A549 (cell line): ENCODE measurements at regions not wholly inside any gene's neighbourhood (a gene's known extent, or its start where the extent isn't known, plus 50 kb on each side); places are given as distances from the start of the nearest gene placed in this dataset.

Experiments used
- ATAC-seq, 2 experiments: fragments of 200-7000 bp in 1 of 2; fragments of >200 bp in 1 of 2; cut with Nextera tagmentation in 1 of 2; cut with Tn5 transposase in 1 of 2; 3 replicates each; pipeline versions ENCODE4 v1.8.0 to v1.9.1; 2018 to 2020; ENCODE audit warnings: mild to moderate bottlenecking in 1 of 2, moderate library complexity in 1 of 2
- CTCF ChIA-PET: fragments of 300-600 bp; sonication (Branson Sonifier 250); formaldehyde crosslinking; extraction: SDS; loops from one replicate; lab custom pipeline; 2021; ENCODE audit warnings: antibody characterized with exemption, inconsistent platforms; lab: Yijun Ruan, JAX
- POLR2A ChIA-PET: fragments of 350-600 bp; formaldehyde crosslinking; extraction: SDS; loops from one replicate; lab custom pipeline; 2021; ENCODE audit warnings: antibody characterized with exemption, inconsistent platforms; lab: Yijun Ruan, JAX
- DNase-seq, 2 experiments: peaks; one replicate each; pipeline versions ENCODE4 v3.0.0 to v3.0.0-alpha.2; 2011 to 2016; ENCODE audit warnings: low read depth in 1 of 2, low spot score in 1 of 2
- FAIRE-seq: peaks from 2 replicates; lab custom pipeline; 2011; peaks lifted over from hg19 to GRCh38; lab: Jason Lieb, UNC
- H3K27ac ChIP-seq, 2 experiments: fragments of >200 bp; sonication (Bioruptor Twin); formaldehyde crosslinking; 3 replicates each; pipeline ENCODE4 v1.5.1; 2016 to 2017
- H3K4me1 ChIP-seq: fragments of >200 bp; sonication (Bioruptor Twin); formaldehyde crosslinking; 3 replicates; pipeline ENCODE4 v1.6.1; 2016
- H3K4me2 ChIP-seq: fragments of >200 bp; sonication (Bioruptor Twin); formaldehyde crosslinking; 3 replicates; pipeline ENCODE4 v1.6.1; 2016
- H3K4me3 ChIP-seq: fragments of >200 bp; sonication (Bioruptor Twin); formaldehyde crosslinking; 3 replicates; pipeline ENCODE4 v1.5.1; 2016
- H3K9me3 ChIP-seq: fragments of >200 bp; sonication (Bioruptor Twin); formaldehyde crosslinking; 3 replicates; pipeline ENCODE4 v1.6.1; 2016
- BCL3 ChIP-seq: fragments of >200 bp; sonication (Bioruptor Twin); formaldehyde crosslinking; IDR thresholded peaks from 3 replicates; pipeline ENCODE4 v1.6.1; 2016
- CBX2 ChIP-seq: fragments of 200-600 bp; sonication (generic); IDR thresholded peaks from 2 replicates; pipeline ENCODE4 v1.6.1; 2016; ENCODE audit warnings: low read depth, mild to moderate bottlenecking, borderline replicate concordance
- E2F6 ChIP-seq: IDR thresholded peaks from 2 replicates; pipeline ENCODE4 v1.6.1; 2012; ENCODE audit warnings: low read depth, borderline replicate concordance
- FOSB ChIP-seq: fragments of 250-450 bp; sonication (Bioruptor Pico); IDR thresholded peaks from 2 replicates; pipeline ENCODE4 v1.5.0; 2020; ENCODE audit warnings: mild to moderate bottlenecking, moderate library complexity
- HDAC2 ChIP-seq: fragments of 200-600 bp; sonication (generic); IDR thresholded peaks from 2 replicates; pipeline ENCODE4 v1.6.1; 2016
- HES2 ChIP-seq: fragments of >200 bp; sonication (Bioruptor Twin); formaldehyde crosslinking; IDR thresholded peaks from 2 replicates; pipeline ENCODE4 v1.6.1; 2016
- HEYL ChIP-seq: fragments of 250-450 bp; sonication (Bioruptor Pico); IDR thresholded peaks from 2 replicates; pipeline ENCODE4 v1.8.0; 2021; ENCODE audit warnings: mild to moderate bottlenecking, moderate library complexity
- HOXB13 ChIP-seq: fragments of 250-450 bp; sonication (Bioruptor Pico); IDR thresholded peaks from 2 replicates; pipeline ENCODE4 v1.5.0; 2020; ENCODE audit warnings: low read depth, mild to moderate bottlenecking, moderate library complexity
- HOXB5 ChIP-seq: fragments of 250-450 bp; sonication (Bioruptor Pico); IDR thresholded peaks from 2 replicates; pipeline ENCODE4 v1.5.0; 2020; ENCODE audit warnings: mild to moderate bottlenecking, moderate library complexity
- KDM5A ChIP-seq: fragments of 200-600 bp; sonication (generic); IDR thresholded peaks from 2 replicates; pipeline ENCODE4 v1.6.1; 2016; ENCODE audit warnings: antibody characterized with exemption, mild to moderate bottlenecking
- MAFK ChIP-seq: fragments of 450-650 bp; IDR thresholded peaks from 2 replicates; pipeline ENCODE4 v1.6.1; 2014; ENCODE audit not compliant: partially characterized antibody
- NFE2L2 ChIP-seq: fragments of 150-350 bp; conservative IDR thresholded peaks from 2 replicates; pipeline ENCODE4 v1.6.1; 2014; ENCODE audit warnings: low read length
- NR3C1 ChIP-seq: fragments of >200 bp; sonication (Bioruptor Twin); formaldehyde crosslinking; IDR thresholded peaks from 3 replicates; pipeline ENCODE4 v1.6.1; 2017
- POLR2A ChIP-seq: IDR thresholded peaks from 2 replicates; pipeline ENCODE4 v1.6.1; 2012; ENCODE audit warnings: mild to moderate bottlenecking, low read length
- RAD21 ChIP-seq, 2 experiments: fragments of >200 bp in 1 of 2; sonication (Bioruptor Twin) in 1 of 2; formaldehyde crosslinking in 1 of 2; IDR thresholded peaks in 1 of 2; conservative IDR thresholded peaks in 1 of 2; 2 replicates in 1 of 2; 3 replicates in 1 of 2; pipeline ENCODE4 v1.6.1; 2012 to 2018; ENCODE audit warnings: inconsistent platforms in 1 of 2
- RARB ChIP-seq: fragments of 250-450 bp; sonication (Bioruptor Pico); IDR thresholded peaks from 2 replicates; pipeline ENCODE4 v1.8.0; 2021; ENCODE audit warnings: mild to moderate bottlenecking, moderate library complexity
- WGBS: methylation state at CpG from one replicate; pipeline ENCODE4 v1.1.6; 2017; ENCODE audit errors: missing lambda C conversion rate; 5-methylcytosine and 5-hydroxymethylcytosine counted together
- TF ChIP-seq, protein P1 (sequence below): fragments of 250-450 bp; sonication (Bioruptor Pico); IDR thresholded peaks from 2 replicates; pipeline ENCODE4 v1.5.0; 2020; ENCODE audit warnings: low read depth, mild to moderate bottlenecking, moderate library complexity

GRCh38 chr14:97582022-97582421 is 784.8 kb downstream of the VRK1 start:
- CTCF ChIA-PET, result no interaction called here
- POLR2A ChIA-PET, result no interaction called here
- no peaks in the 10 kb centered on the region for H3K4me1 ChIP-seq
- TF ChIP-seq HOXB5, result no peak
- no peak for TF ChIP-seq E2F6
- no peak for TF ChIP-seq RAD21 (conservative IDR thresholded peaks at IDR 0.05 in 1 of 2, IDR thresholded peaks at IDR 0.05 in 1 of 2)
- no peak for TF ChIP-seq NFE2L2
- no peak for TF ChIP-seq HEYL
- no peak for TF ChIP-seq HES2
- TF ChIP-seq, all 56 proteins: peak for 0
- no peak overlapping the region for H3K27ac ChIP-seq
- WGBS, result 0% methylated on average over 1 of the region's 1 CpG
- ATAC-seq (no peak), DNase-seq (no peak), FAIRE-seq (no peak)
- no peak overlapping the region for H3K4me2 ChIP-seq
- no peaks in the 10 kb centered on the region for H3K9me3 ChIP-seq
- no peak overlapping the region for H3K4me3 ChIP-seq

DNA sequence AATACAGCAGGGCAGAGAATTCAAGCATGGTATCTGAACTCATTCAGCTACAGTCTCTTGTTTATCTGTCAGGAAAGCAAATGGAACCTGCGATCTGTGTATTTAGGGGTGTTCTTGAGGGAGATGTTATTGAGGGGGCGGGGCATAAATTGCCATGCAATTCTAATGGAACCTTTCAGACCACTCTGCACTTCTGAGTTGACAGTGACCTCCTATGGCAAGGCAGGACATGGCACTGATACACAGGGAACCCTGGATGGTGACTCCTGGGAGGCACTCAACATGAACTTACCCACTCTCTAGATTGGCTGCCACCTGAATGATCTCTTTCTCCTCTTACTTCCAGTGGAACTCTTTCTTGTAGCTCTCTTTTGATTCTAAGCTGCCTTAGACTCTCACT is 787.3 kb downstream of the VRK1 start:
- Histone ChIP-seq H3K27ac (no peak overlapping the region), H3K4me2 (no peak overlapping the region), H3K9me3 (no peaks in the 10 kb centered on the region), H3K4me3 (no peak overlapping the region), H3K4me1 (no peaks in the 10 kb centered on the region)
- WGBS, result 14% methylated on average over 2 of the region's 2 CpGs
- no peak for FAIRE-seq
- POLR2A ChIA-PET, result no interaction called here
- CTCF ChIA-PET, result no interaction called here
- no peak for ATAC-seq
- DNase-seq, result no peak
- TF ChIP-seq BCL3 (no peak), HDAC2 (no peak), KDM5A (no peak), CBX2 (no peak), E2F6 (no peak), POLR2A (no peak), RARB (CRISPR knock-in tag) (no peak), HES2 (no peak)
- TF ChIP-seq, protein P1, sequence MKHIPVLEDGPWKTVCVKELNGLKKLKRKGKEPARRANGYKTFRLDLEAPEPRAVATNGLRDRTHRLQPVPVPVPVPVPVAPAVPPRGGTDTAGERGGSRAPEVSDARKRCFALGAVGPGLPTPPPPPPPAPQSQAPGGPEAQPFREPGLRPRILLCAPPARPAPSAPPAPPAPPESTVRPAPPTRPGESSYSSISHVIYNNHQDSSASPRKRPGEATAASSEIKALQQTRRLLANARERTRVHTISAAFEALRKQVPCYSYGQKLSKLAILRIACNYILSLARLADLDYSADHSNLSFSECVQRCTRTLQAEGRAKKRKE (CRISPR knock-in tag), result no peak
- TF ChIP-seq, all 56 proteins: peak for 0

- no peak for FAIRE-seq
- no peak overlapping the region for H3K27ac ChIP-seq
- no peak overlapping the region for H3K4me3 ChIP-seq
- no peaks in the 10 kb centered on the region for H3K9me3 ChIP-seq
- no peak for ATAC-seq
- H3K4me2 ChIP-seq, result no peak overlapping the region
- H3K4me1 ChIP-seq, result no peaks in the 10 kb centered on the region
- 1% methylated on average over 5 of the region's 5 CpGs for WGBS
- ChIA-PET CTCF (no interaction called here), POLR2A (no interaction called here)
- no peak for TF ChIP-seq MAFK
- TF ChIP-seq NR3C1, result no peak
- TF ChIP-seq HOXB13 (CRISPR knock-in tag), result no peak
- TF ChIP-seq FOSB (CRISPR knock-in tag), result no peak
- TF ChIP-seq, all 56 proteins: peak for 0
- DNase-seq, result no peak
Observed at GRCh38 chr14:97592341-97592980, 795.3 kb downstream of the VRK1 start.
